Adrenal gland (tissue), 5 donors: ENCODE measurements at regions not wholly inside any gene's neighbourhood (a gene's known extent, or its start where the extent isn't known, plus 50 kb on each side); places are given as distances from the start of the nearest gene placed in this dataset.

Experiments
- POLR2A ChIP-seq, 2 donors: fragments of 450-650 bp; IDR thresholded peaks; one replicate each; pipeline ENCODE4 v1.6.1; 2017; ENCODE audit warnings: antibody characterized with exemption in 2 of 2, mild to moderate bottlenecking in 2 of 2, moderate library complexity in 1 of 2
- TF ChIP-seq, protein P1 (sequence below), 6 experiments: fragments of 450-650 bp in 4 of 6; fragments of 200-600 bp in 2 of 6; sonication (generic) in 1 of 6; IDR thresholded peaks; 1 replicate in 5 of 6; 2 replicates in 1 of 6; pipeline versions ENCODE4 v1.5.1 to v1.8.0; 2016 to 2021; ENCODE audit warnings: antibody characterized with exemption in 6 of 6, mild to moderate bottlenecking in 2 of 6, moderate library complexity in 1 of 6
- donor health status: DM: no; HTN: no; CAD: no.

DNA sequence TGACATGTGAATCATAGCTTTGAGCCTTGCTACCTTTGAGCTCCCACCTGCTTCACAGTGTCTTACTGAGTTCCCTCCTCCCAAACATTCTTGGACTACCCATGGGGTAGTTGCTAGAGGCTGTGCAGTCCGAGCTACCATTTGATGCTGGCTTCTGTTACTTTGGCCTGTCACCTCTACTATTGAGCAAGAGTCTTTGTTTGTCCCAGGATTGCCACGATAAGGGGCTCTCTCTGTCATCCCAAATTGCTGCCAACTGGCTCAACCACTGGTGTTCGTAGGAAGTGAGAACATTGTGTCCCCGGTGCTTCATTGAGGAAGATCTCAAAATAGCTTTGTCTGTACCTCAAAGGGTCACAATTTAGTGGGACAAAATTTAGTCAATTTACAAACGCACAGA lies 59.1 kb upstream of the PAX8 start:
- TF ChIP-seq, protein P1, sequence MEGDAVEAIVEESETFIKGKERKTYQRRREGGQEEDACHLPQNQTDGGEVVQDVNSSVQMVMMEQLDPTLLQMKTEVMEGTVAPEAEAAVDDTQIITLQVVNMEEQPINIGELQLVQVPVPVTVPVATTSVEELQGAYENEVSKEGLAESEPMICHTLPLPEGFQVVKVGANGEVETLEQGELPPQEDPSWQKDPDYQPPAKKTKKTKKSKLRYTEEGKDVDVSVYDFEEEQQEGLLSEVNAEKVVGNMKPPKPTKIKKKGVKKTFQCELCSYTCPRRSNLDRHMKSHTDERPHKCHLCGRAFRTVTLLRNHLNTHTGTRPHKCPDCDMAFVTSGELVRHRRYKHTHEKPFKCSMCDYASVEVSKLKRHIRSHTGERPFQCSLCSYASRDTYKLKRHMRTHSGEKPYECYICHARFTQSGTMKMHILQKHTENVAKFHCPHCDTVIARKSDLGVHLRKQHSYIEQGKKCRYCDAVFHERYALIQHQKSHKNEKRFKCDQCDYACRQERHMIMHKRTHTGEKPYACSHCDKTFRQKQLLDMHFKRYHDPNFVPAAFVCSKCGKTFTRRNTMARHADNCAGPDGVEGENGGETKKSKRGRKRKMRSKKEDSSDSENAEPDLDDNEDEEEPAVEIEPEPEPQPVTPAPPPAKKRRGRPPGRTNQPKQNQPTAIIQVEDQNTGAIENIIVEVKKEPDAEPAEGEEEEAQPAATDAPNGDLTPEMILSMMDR (IDR thresholded peaks at IDR 0.05): no peak
- peak in 1 of 2 donors; percentile 13 for TF ChIP-seq POLR2A (IDR thresholded peaks at IDR 0.05)
